H7 (cell line): ENCODE measurements at regions not wholly inside any gene's neighbourhood (a gene's known extent, or its start where the extent isn't known, plus 50 kb on each side); places are given as distances from the start of the nearest gene placed in this dataset.

Source experiments
- DNase-seq: peaks from one replicate; pipeline ENCODE4 v3.0.0; 2012
- H3K27me3 ChIP-seq: 2 replicates; pipeline ENCODE4 v1.6.0; 2011; ENCODE audit warnings: mild to moderate bottlenecking, low read length; ENCODE audit not compliant: control insufficient read depth, insufficient read depth
- H3K36me3 ChIP-seq: replicated peaks from 2 replicates; pipeline ENCODE4 v1.5.1; 2011; ENCODE audit warnings: low read length; ENCODE audit not compliant: control insufficient read depth, insufficient read depth
- H3K4me3 ChIP-seq: 2 replicates; pipeline ENCODE4 v1.5.1; 2011; ENCODE audit warnings: low read depth, mild to moderate bottlenecking, control low read depth, low read length, moderate library complexity; ENCODE audit not compliant: insufficient read depth

GRCh38 chr3:76566904-76567303 lies 473.0 kb upstream of the ROBO2 start:
- no peaks in the 10 kb centered on the region for H3K27me3 ChIP-seq
- H3K4me3 ChIP-seq, result no peak overlapping the region
- DNase-seq, result no peak
- no peaks in the 10 kb centered on the region for H3K36me3 ChIP-seq

GRCh38 chr3:76570436-76571057 lies 469.4 kb upstream of the ROBO2 start:
- Histone ChIP-seq H3K4me3 (no peak overlapping the region), H3K27me3 (no peaks in the 10 kb centered on the region), H3K36me3 (no peaks in the 10 kb centered on the region)
- DNase-seq, result peak; percentile 11

GRCh38 chr3:76576201-76576600 lies 463.7 kb upstream of the ROBO2 start:
- no peak for DNase-seq
- Histone ChIP-seq H3K36me3 (no peaks in the 10 kb centered on the region), H3K27me3 (no peaks in the 10 kb centered on the region), H3K4me3 (no peak overlapping the region)

- no peaks in the 10 kb centered on the region for H3K27me3 ChIP-seq
- DNase-seq, result no peak
- H3K36me3 ChIP-seq, result no peaks in the 10 kb centered on the region
- no peak overlapping the region for H3K4me3 ChIP-seq
These were observed 457.8 kb upstream of the ROBO2 start for GRCh38 chr3:76582098-76582497.

GRCh38 chr3:76582632-76583378 lies 457.1 kb upstream of the ROBO2 start:
- DNase-seq, result no peak
- Histone ChIP-seq H3K4me3 (no peak overlapping the region), H3K36me3 (no peaks in the 10 kb centered on the region), H3K27me3 (no peaks in the 10 kb centered on the region)

GRCh38 chr3:76585794-76586392 lies 454.0 kb upstream of the ROBO2 start:
- Histone ChIP-seq H3K27me3 (no peaks in the 10 kb centered on the region), H3K4me3 (no peak overlapping the region), H3K36me3 (no peaks in the 10 kb centered on the region)
- peak; percentile 18 for DNase-seq

- no peak for DNase-seq
- H3K27me3 ChIP-seq, result no peaks in the 10 kb centered on the region
- no peak overlapping the region for H3K4me3 ChIP-seq
- no peaks in the 10 kb centered on the region for H3K36me3 ChIP-seq
These were observed 453.4 kb upstream of the ROBO2 start for GRCh38 chr3:76586471-76586870.

GRCh38 chr3:76610150-76610549 lies 429.7 kb upstream of the ROBO2 start:
- Histone ChIP-seq H3K4me3 (no peak overlapping the region), H3K36me3 (no peaks in the 10 kb centered on the region), H3K27me3 (no peaks in the 10 kb centered on the region)
- DNase-seq, result no peak

- no peak for DNase-seq
- Histone ChIP-seq H3K4me3 (no peak overlapping the region), H3K36me3 (no peaks in the 10 kb centered on the region), H3K27me3 (no peaks in the 10 kb centered on the region)
These were observed 424.2 kb upstream of the ROBO2 start for GRCh38 chr3:76615719-76616118.

GRCh38 chr3:76624164-76624563 lies 415.7 kb upstream of the ROBO2 start:
- no peak overlapping the region for H3K4me3 ChIP-seq
- no peak for DNase-seq
- H3K27me3 ChIP-seq, result no peaks in the 10 kb centered on the region
- H3K36me3 ChIP-seq, result no peaks in the 10 kb centered on the region

GRCh38 chr3:76627236-76627635 lies 412.7 kb upstream of the ROBO2 start:
- no peaks in the 10 kb centered on the region for H3K27me3 ChIP-seq
- no peak for DNase-seq
- no peaks in the 10 kb centered on the region for H3K36me3 ChIP-seq
- H3K4me3 ChIP-seq, result no peak overlapping the region

GRCh38 chr3:76631251-76631650 lies 408.6 kb upstream of the ROBO2 start:
- Histone ChIP-seq H3K4me3 (no peak overlapping the region), H3K27me3 (no peaks in the 10 kb centered on the region), H3K36me3 (no peaks in the 10 kb centered on the region)
- DNase-seq, result no peak

GRCh38 chr3:76638006-76638405 lies 401.9 kb upstream of the ROBO2 start:
- no peak overlapping the region for H3K4me3 ChIP-seq
- no peaks in the 10 kb centered on the region for H3K36me3 ChIP-seq
- DNase-seq, result no peak
- H3K27me3 ChIP-seq, result no peaks in the 10 kb centered on the region

- H3K36me3 ChIP-seq, result no peaks in the 10 kb centered on the region
- no peak overlapping the region for H3K4me3 ChIP-seq
- no peaks in the 10 kb centered on the region for H3K27me3 ChIP-seq
- DNase-seq, result no peak
These were observed 396.1 kb upstream of the ROBO2 start for GRCh38 chr3:76643623-76644304.

- no peak overlapping the region for H3K4me3 ChIP-seq
- no peaks in the 10 kb centered on the region for H3K27me3 ChIP-seq
- DNase-seq, result no peak
- H3K36me3 ChIP-seq, result no peaks in the 10 kb centered on the region
These were observed 395.6 kb upstream of the ROBO2 start for GRCh38 chr3:76644305-76644675.
